ENCODE measurements at regions not wholly inside any gene's neighbourhood (a gene's known extent, or its start where the extent isn't known, plus 50 kb on each side); places are given as distances from the start of the nearest gene placed in this dataset.

DNA sequence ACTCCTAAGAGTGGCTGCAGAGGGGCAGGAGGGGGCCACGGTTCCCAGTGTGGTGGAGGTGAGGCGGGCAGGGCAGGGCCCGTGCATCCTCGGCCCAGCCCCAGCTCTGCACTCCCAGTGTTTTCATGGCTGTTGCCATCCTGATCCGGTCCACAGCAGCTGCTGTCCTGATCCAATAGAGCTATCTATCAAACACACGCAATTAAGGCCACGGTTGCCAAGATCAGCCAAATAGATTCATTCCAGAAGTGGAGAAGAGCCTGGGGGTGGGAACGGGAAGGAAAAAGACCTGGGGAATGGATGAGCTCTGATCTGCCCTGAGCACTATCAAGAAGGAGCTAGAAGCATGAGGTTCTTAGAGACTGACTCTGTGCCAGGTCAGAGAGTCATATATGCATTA lies 160.9 kb upstream of the SYT13 start:
- dilution Hi-C loops (cut with MboI; ENCODE audit: extremely low pct_ligation_motif_present, low sequenced_read_pairs): no loop called here
- CTCF ChIA-PET: interaction anchor here (1.2 kb wide), 1 partner anchor 12 kb away, joined by 4 read pairs; no protein-coding TSS in a partner anchor

More for the DNA sequence above, 160.9 kb upstream of the SYT13 start:
- no peak overlapping the region for H3K4me3 ChIP-seq (replicated peaks in 1 of 3; ENCODE audit: insufficient read depth in 1 of 3, low read depth in 1 of 3, low read length in 3 of 3)
- no peak overlapping the region for H3K9ac ChIP-seq (replicated peaks; ENCODE audit: extremely low read depth, insufficient read depth, low read length)
- no peaks in the 10 kb centered on the region for H3K36me3 ChIP-seq (ENCODE audit: control insufficient read depth in 2 of 2, extremely low read depth in 1 of 2, insufficient read depth in 2 of 2, low read length in 2 of 2)
- H3K4me1 ChIP-seq (ENCODE audit: control insufficient read depth, extremely low read depth, insufficient read depth, low read length): no peaks in the 10 kb centered on the region
- POLR2A ChIA-PET: no interaction called here
- intact Hi-C loops (cut with micrococcal nuclease): no loop called here
- H3K27me3 ChIP-seq (ENCODE audit: control insufficient read depth in 2 of 2, insufficient read depth in 2 of 2, low read length in 2 of 2): no peaks in the 10 kb centered on the region
- no peaks in the 10 kb centered on the region for H3K9me3 ChIP-seq (replicated peaks; ENCODE audit: control insufficient read depth, insufficient read depth, low read length)
- no peak for TF ChIP-seq FOS (IDR thresholded peaks at IDR 0.05; ENCODE audit: borderline replicate concordance, insufficient read depth, low read length)
- TF ChIP-seq, protein P1, sequence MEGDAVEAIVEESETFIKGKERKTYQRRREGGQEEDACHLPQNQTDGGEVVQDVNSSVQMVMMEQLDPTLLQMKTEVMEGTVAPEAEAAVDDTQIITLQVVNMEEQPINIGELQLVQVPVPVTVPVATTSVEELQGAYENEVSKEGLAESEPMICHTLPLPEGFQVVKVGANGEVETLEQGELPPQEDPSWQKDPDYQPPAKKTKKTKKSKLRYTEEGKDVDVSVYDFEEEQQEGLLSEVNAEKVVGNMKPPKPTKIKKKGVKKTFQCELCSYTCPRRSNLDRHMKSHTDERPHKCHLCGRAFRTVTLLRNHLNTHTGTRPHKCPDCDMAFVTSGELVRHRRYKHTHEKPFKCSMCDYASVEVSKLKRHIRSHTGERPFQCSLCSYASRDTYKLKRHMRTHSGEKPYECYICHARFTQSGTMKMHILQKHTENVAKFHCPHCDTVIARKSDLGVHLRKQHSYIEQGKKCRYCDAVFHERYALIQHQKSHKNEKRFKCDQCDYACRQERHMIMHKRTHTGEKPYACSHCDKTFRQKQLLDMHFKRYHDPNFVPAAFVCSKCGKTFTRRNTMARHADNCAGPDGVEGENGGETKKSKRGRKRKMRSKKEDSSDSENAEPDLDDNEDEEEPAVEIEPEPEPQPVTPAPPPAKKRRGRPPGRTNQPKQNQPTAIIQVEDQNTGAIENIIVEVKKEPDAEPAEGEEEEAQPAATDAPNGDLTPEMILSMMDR (IDR thresholded peaks at IDR 0.05; ENCODE audit: extremely low read depth in 1 of 2, insufficient read depth in 1 of 2, low read depth in 1 of 2, low read length in 2 of 2): no peak
- TF ChIP-seq POLR2AphosphoS5 (IDR thresholded peaks at IDR 0.05; ENCODE audit: insufficient read depth, low read depth, low read length): no peak
- TF ChIP-seq MYC (IDR thresholded peaks at IDR 0.05; ENCODE audit: low read depth, low read length): no peak
- TF ChIP-seq GATA2 (IDR thresholded peaks at IDR 0.05; ENCODE audit: insufficient read depth, insufficient read length, low read depth, low read length): no peak
- no peak for TF ChIP-seq EZH2 (IDR thresholded peaks at IDR 0.05; ENCODE audit: borderline replicate concordance, low read depth, low read length, severe bottlenecking)
- no peak for TF ChIP-seq JUN (IDR thresholded peaks at IDR 0.05; ENCODE audit: borderline replicate concordance, insufficient read depth, insufficient read length, low read depth)
- TF ChIP-seq, protein P2, sequence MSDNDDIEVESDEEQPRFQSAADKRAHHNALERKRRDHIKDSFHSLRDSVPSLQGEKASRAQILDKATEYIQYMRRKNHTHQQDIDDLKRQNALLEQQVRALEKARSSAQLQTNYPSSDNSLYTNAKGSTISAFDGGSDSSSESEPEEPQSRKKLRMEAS (IDR thresholded peaks at IDR 0.05; ENCODE audit: insufficient read depth, insufficient read length): no peak
- TF ChIP-seq POLR2A (IDR thresholded peaks at IDR 0.05; ENCODE audit: low read depth, low read length): no peak
- DNase-seq (ENCODE audit: low read depth, low spot score) (no peak), FAIRE-seq (no peak)
- H4K20me1 ChIP-seq (replicated peaks; ENCODE audit: control insufficient read depth, extremely low read depth, insufficient read depth, low read length): no peaks in the 10 kb centered on the region
- no peak overlapping the region for H3K27ac ChIP-seq (ENCODE audit: insufficient read depth, low read depth, low read length)
- no peak overlapping the region for H3K4me2 ChIP-seq (ENCODE audit: insufficient read depth, low read length)
- BruUV-seq (replicated peaks): no TSS peak
- no peak overlapping the region for H2AFZ ChIP-seq (ENCODE audit: low read depth, low read length)
- H3K9me1 ChIP-seq (replicated peaks; ENCODE audit: control insufficient read depth, extremely low read depth, insufficient read depth, low read length): no peaks in the 10 kb centered on the region
- no peaks in the 10 kb centered on the region for H3K79me2 ChIP-seq (ENCODE audit: control insufficient read depth, insufficient read depth, low read length)

Measured in endothelial cell of umbilical vein (primary cell).